GM12892 (cell line): ENCODE measurements at regions not wholly inside any gene's neighbourhood (a gene's known extent, or its start where the extent isn't known, plus 50 kb on each side); places are given as distances from the start of the nearest gene placed in this dataset.

Experiments
- POLR2A ChIP-seq: IDR thresholded peaks from 2 replicates; pipeline ENCODE4 v1.6.1; 2011; ENCODE audit warnings: low read depth, low read length, control low read depth
- TAF1 ChIP-seq: IDR thresholded peaks from 2 replicates; pipeline ENCODE4 v1.6.1; 2011; ENCODE audit warnings: low read depth, mild to moderate bottlenecking, control low read depth, low read length, borderline replicate concordance

GRCh38 chr14:29205658-29206057 lies 439.1 kb downstream of the FOXG1 start:
- TF ChIP-seq POLR2A: no peak
- TF ChIP-seq TAF1: no peak
